ENCODE measurements at regions not wholly inside any gene's neighbourhood (a gene's known extent, or its start where the extent isn't known, plus 50 kb on each side); places are given as distances from the start of the nearest gene placed in this dataset.

DNA sequence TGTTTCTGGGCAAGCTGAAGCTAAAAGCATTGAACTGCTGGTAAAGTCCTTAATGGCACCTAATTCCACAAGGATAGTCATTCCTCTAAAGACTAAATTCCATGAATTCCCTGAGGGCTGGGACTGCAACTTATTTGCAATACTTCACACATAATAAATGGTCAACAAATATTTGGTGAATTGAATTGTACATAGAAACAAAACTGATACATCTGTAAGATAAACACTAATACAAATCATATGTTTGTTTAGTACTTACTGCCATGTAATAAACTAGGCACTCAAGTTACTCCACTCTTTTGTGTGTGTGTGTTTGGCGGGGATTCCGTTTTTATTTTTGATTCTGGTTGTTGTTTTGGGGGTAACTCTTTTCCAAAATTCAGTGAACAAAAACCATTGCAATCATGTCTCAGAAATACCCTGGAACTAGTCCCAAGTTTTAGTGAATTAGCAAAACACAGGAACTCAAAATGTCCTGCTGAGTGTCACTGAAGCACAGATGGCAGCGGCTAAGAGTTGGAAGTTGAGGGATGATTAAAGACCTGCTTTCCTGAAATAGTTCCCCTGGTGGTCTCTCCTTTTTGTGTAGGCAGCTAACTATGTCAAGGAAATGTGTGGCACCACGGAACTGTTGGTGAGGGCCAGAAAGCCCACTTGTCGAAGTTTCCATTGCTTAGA lies 74.8 kb upstream of the SNRPB2 start:
- H3K9ac ChIP-seq (ENCODE audit: extremely low read depth, insufficient read length, low read length), result no peak overlapping the region
- no CpG with 5 or more reads among the region's 5 CpGs for WGBS (ENCODE audit: extremely low coverage, insufficient read length, low lambda C conversion rate)
- DNase-seq, result no peak
- H3K27me3 ChIP-seq (ENCODE audit: insufficient read depth, low read length), result peaks cover 2% of the 10 kb centered on the region; the same call in 1 of the 2 replicates
- H2BK15ac ChIP-seq (ENCODE audit: low read depth, low read length), result no peak overlapping the region
- H3K27me3 Mint-ChIP-seq (ENCODE audit: low read depth), result no peaks in the 10 kb centered on the region; the same call in 1 of the 2 replicates
- H2BK12ac ChIP-seq (ENCODE audit: insufficient read length, low read depth, low read length), result no peak overlapping the region
- TF ChIP-seq, protein P1, sequence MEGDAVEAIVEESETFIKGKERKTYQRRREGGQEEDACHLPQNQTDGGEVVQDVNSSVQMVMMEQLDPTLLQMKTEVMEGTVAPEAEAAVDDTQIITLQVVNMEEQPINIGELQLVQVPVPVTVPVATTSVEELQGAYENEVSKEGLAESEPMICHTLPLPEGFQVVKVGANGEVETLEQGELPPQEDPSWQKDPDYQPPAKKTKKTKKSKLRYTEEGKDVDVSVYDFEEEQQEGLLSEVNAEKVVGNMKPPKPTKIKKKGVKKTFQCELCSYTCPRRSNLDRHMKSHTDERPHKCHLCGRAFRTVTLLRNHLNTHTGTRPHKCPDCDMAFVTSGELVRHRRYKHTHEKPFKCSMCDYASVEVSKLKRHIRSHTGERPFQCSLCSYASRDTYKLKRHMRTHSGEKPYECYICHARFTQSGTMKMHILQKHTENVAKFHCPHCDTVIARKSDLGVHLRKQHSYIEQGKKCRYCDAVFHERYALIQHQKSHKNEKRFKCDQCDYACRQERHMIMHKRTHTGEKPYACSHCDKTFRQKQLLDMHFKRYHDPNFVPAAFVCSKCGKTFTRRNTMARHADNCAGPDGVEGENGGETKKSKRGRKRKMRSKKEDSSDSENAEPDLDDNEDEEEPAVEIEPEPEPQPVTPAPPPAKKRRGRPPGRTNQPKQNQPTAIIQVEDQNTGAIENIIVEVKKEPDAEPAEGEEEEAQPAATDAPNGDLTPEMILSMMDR (conservative IDR thresholded peaks at IDR 0.05), result no peak
- no peak overlapping the region for H2BK120ac ChIP-seq (ENCODE audit: low read depth, low read length, poor library complexity, severe bottlenecking)
- H3K14ac ChIP-seq (ENCODE audit: insufficient read depth, low read length), result no peak overlapping the region
- no peak overlapping the region for H2AK5ac ChIP-seq (ENCODE audit: insufficient read length, low read length)
- H3K4me1 Mint-ChIP-seq, result peaks cover 7 to 14% of the 10 kb centered on the region in 2 experiments; a peak in 3 of 4 replicates
- no peak overlapping the region for H2BK5ac ChIP-seq (ENCODE audit: insufficient read length, low read length)
- H3K27ac ChIP-seq (ENCODE audit: insufficient read length, low read depth, low read length), result no peak overlapping the region
- peak overlapping the region in 1 of 3 experiments; percentile 31; a peak in 1 of 7 replicates for H3K27ac Mint-ChIP-seq
- H2BK20ac ChIP-seq (ENCODE audit: low read depth, low read length, poor library complexity, severe bottlenecking), result no peak overlapping the region
- no peak overlapping the region for H4K8ac ChIP-seq (replicated peaks; ENCODE audit: insufficient read length, low read depth, low read length)
- H3K9me3 Mint-ChIP-seq, result peaks cover 4 to 14% of the 10 kb centered on the region in 2 experiments; a peak in 3 of 5 replicates
- H3K56ac ChIP-seq (ENCODE audit: insufficient read length, low read depth, low read length), result no peak overlapping the region
- no peak overlapping the region for H3K4ac ChIP-seq (ENCODE audit: low read depth, low read length)
- H4K20me1 ChIP-seq (ENCODE audit: control insufficient read depth, insufficient read depth, insufficient read length), result no peaks in the 10 kb centered on the region
- H3K23ac ChIP-seq (ENCODE audit: insufficient read length, low read depth, low read length), result no peak overlapping the region
- no peak overlapping the region for H3K4me3 Mint-ChIP-seq
- no peaks in the 10 kb centered on the region; a peak in 2 of 7 replicates for H3K36me3 Mint-ChIP-seq (ENCODE audit: insufficient read depth in 1 of 3, low read depth in 3 of 3)
- H3K79me1 ChIP-seq (ENCODE audit: insufficient read depth, low read depth, low read length, poor library complexity, severe bottlenecking), result no peaks in the 10 kb centered on the region
- no peaks in the 10 kb centered on the region; the same call in 1 of the 2 replicates for H3K4me1 ChIP-seq (ENCODE audit: insufficient read depth, low read length)
- no peak overlapping the region for H3K4me2 ChIP-seq (ENCODE audit: insufficient read depth, insufficient read length, low read length)
- no peaks in the 10 kb centered on the region for H3K79me2 ChIP-seq (ENCODE audit: insufficient read depth, low read length)
- H4K91ac ChIP-seq (ENCODE audit: insufficient read length, low read depth, low read length), result no peak overlapping the region
- no peaks in the 10 kb centered on the region for H3K9me3 ChIP-seq (ENCODE audit: control insufficient read depth, low read depth, low read length)
- no peak overlapping the region for H2AFZ ChIP-seq (ENCODE audit: low read length)
- H4K5ac ChIP-seq (ENCODE audit: insufficient read length, low read depth, low read length), result no peak overlapping the region
- no peak overlapping the region for H3T11ph ChIP-seq (ENCODE audit: low read length)
- H3K18ac ChIP-seq (ENCODE audit: insufficient read length, low read depth, low read length), result no peak overlapping the region
- H3K23me2 ChIP-seq (ENCODE audit: insufficient read length, low read depth, low read length, poor library complexity, severe bottlenecking), result no peaks in the 10 kb centered on the region
